GM21447 (cell line): ENCODE measurements at regions not wholly inside any gene's neighbourhood (a gene's known extent, or its start where the extent isn't known, plus 50 kb on each side); places are given as distances from the start of the nearest gene placed in this dataset.

Experiments
- ATAC-seq: cut with Tn5 transposase; IDR thresholded peaks from one replicate; pipeline ENCODE4 v1.9.1; 2021; ENCODE audit not compliant: unreplicated experiment

GRCh38 chr4:176971576-176972115, 178.9 kb upstream of the VEGFC start:
- no peak for ATAC-seq

- no peak for ATAC-seq
These were observed 186.7 kb upstream of the VEGFC start for GRCh38 chr4:176979416-176979815.

- no peak for ATAC-seq
These were observed 188.4 kb upstream of the VEGFC start for GRCh38 chr4:176981074-176981473.

GRCh38 chr4:176981551-176981950, 188.8 kb upstream of the VEGFC start:
- ATAC-seq, result no peak

GRCh38 chr4:176988226-176988625, 195.5 kb upstream of the VEGFC start:
- ATAC-seq, result no peak

GRCh38 chr4:176989186-176989585, 196.5 kb upstream of the VEGFC start:
- no peak for ATAC-seq

- ATAC-seq, result no peak
These were observed 207.3 kb upstream of the VEGFC start for GRCh38 chr4:176999935-177000543.

- ATAC-seq, result no peak
These were observed 208.8 kb upstream of the VEGFC start for GRCh38 chr4:177001271-177002175.

- no peak for ATAC-seq
These were observed 213.0 kb upstream of the VEGFC start for GRCh38 chr4:177005674-177006230.

GRCh38 chr4:177006331-177006730, 213.6 kb upstream of the VEGFC start:
- ATAC-seq, result no peak

GRCh38 chr4:177008071-177008835, 215.5 kb upstream of the VEGFC start:
- ATAC-seq, result no peak

- ATAC-seq, result no peak
These were observed 216.2 kb upstream of the VEGFC start for GRCh38 chr4:177008836-177009501.

- ATAC-seq, result no peak
These were observed 217.7 kb upstream of the VEGFC start for GRCh38 chr4:177010418-177010817.

GRCh38 chr4:177012918-177013545, 220.3 kb upstream of the VEGFC start:
- ATAC-seq, result no peak

GRCh38 chr4:177016541-177017141, 223.9 kb upstream of the VEGFC start:
- no peak for ATAC-seq

- no peak for ATAC-seq
These were observed 231.2 kb upstream of the VEGFC start for GRCh38 chr4:177023951-177024350.

GRCh38 chr4:177032341-177032740, 239.6 kb upstream of the VEGFC start:
- ATAC-seq, result no peak

- ATAC-seq, result no peak
These were observed 240.4 kb upstream of the VEGFC start for GRCh38 chr4:177033135-177033534.

- no peak for ATAC-seq
These were observed 240.9 kb upstream of the VEGFC start for GRCh38 chr4:177033632-177034031.

- ATAC-seq, result no peak
These were observed 248.6 kb upstream of the VEGFC start for GRCh38 chr4:177041356-177041755.
